Erythroblast (primary cell): ENCODE measurements at regions not wholly inside any gene's neighbourhood (a gene's known extent, or its start where the extent isn't known, plus 50 kb on each side); places are given as distances from the start of the nearest gene placed in this dataset.

Experiments
- GATA1 ChIP-seq: IDR thresholded peaks from 2 replicates; pipeline ENCODE4 v1.6.1; 2011; ENCODE audit warnings: low read depth, mild to moderate bottlenecking, control low read depth, low read length, moderate library complexity
- POLR2A ChIP-seq: IDR thresholded peaks from 2 replicates; pipeline ENCODE4 v1.6.1; 2011; ENCODE audit warnings: mild to moderate bottlenecking, low read length

GRCh38 chr2:43022896-43023295 lies 203.5 kb downstream of the ZFP36L2 start:
- no peak for TF ChIP-seq POLR2A
- TF ChIP-seq GATA1: no peak
